DOHH2 (cell line): ENCODE measurements at regions not wholly inside any gene's neighbourhood (a gene's known extent, or its start where the extent isn't known, plus 50 kb on each side); places are given as distances from the start of the nearest gene placed in this dataset.

ENCODE experiments used
- H3F3A ChIP-seq: fragments of 200-600 bp; sonication (generic), shearing (Covaris generic); 2 replicates; pipeline ENCODE4 v1.6.0; 2016; ENCODE audit warnings: antibody characterized with exemption, mild to moderate bottlenecking; ENCODE audit not compliant: control insufficient read depth, insufficient read depth
- H3K27ac ChIP-seq: fragments of 200-600 bp; sonication (generic); 2 replicates; pipeline ENCODE4 v1.5.1; 2014; ENCODE audit warnings: low read depth, mild to moderate bottlenecking, low read length, moderate library complexity
- H3K27me3 ChIP-seq: fragments of 200-600 bp; sonication (generic); 2 replicates; pipeline ENCODE4 v1.6.1; 2014; ENCODE audit warnings: mild to moderate bottlenecking, low read length, mixed read lengths; ENCODE audit not compliant: control insufficient read depth
- H3K36me3 ChIP-seq: fragments of 200-600 bp; sonication (generic); 2 replicates; pipeline ENCODE4 v1.6.1; 2014; ENCODE audit warnings: mild to moderate bottlenecking, low read length, moderate library complexity, mixed read lengths; ENCODE audit not compliant: control insufficient read depth
- H3K4me1 ChIP-seq: fragments of 200-600 bp; sonication (generic); 2 replicates; pipeline ENCODE4 v1.6.1; 2014; ENCODE audit warnings: mild to moderate bottlenecking, low read length, mixed read lengths; ENCODE audit not compliant: control insufficient read depth
- H3K4me2 ChIP-seq: fragments of 200-600 bp; sonication (generic); 2 replicates; pipeline ENCODE4 v1.6.0; 2014; ENCODE audit warnings: mild to moderate bottlenecking, low read length, moderate library complexity
- H3K4me3 ChIP-seq: fragments of 200-600 bp; sonication (generic); 2 replicates; pipeline ENCODE4 v1.5.1; 2014; ENCODE audit warnings: mild to moderate bottlenecking, low read length, mixed read lengths
- H3K79me2 ChIP-seq: fragments of 200-600 bp; sonication (generic); 2 replicates; pipeline ENCODE4 v1.6.1; 2014; ENCODE audit warnings: mild to moderate bottlenecking, low read length, mixed read lengths; ENCODE audit not compliant: control insufficient read depth
- H3K9me2 ChIP-seq: fragments of 200-600 bp; sonication (generic); replicated peaks from 2 replicates; pipeline ENCODE4 v1.6.1; 2014; ENCODE audit warnings: mild to moderate bottlenecking, low read length, mixed read lengths; ENCODE audit not compliant: control insufficient read depth
- H3K9me3 ChIP-seq: fragments of 200-600 bp; sonication (generic); 2 replicates; pipeline ENCODE4 v1.6.1; 2014; ENCODE audit warnings: antibody characterized with exemption, low read length, mixed read lengths; ENCODE audit not compliant: control insufficient read depth, insufficient read depth
- H4K20me1 ChIP-seq: fragments of 200-600 bp; sonication (generic); 2 replicates; pipeline ENCODE4 v1.6.0; 2014; ENCODE audit warnings: low read depth, mild to moderate bottlenecking, antibody characterized with exemption, low read length, moderate library complexity; ENCODE audit not compliant: control insufficient read depth, insufficient read depth
- EZH2phosphoT487 ChIP-seq: fragments of 200-600 bp; sonication (generic); IDR thresholded peaks from 2 replicates; pipeline ENCODE4 v1.6.1; 2017; ENCODE audit warnings: borderline replicate concordance, mild to moderate bottlenecking, antibody characterized with exemption, low read length, moderate library complexity, mixed read lengths
- TF ChIP-seq, protein P1 (sequence below): fragments of 200-600 bp; sonication (generic); IDR thresholded peaks from one replicate; pipeline ENCODE4 v1.5.1; 2014; ENCODE audit warnings: antibody characterized with exemption, mild to moderate bottlenecking, low read depth, low read length; ENCODE audit not compliant: poor library complexity, severe bottlenecking

DNA sequence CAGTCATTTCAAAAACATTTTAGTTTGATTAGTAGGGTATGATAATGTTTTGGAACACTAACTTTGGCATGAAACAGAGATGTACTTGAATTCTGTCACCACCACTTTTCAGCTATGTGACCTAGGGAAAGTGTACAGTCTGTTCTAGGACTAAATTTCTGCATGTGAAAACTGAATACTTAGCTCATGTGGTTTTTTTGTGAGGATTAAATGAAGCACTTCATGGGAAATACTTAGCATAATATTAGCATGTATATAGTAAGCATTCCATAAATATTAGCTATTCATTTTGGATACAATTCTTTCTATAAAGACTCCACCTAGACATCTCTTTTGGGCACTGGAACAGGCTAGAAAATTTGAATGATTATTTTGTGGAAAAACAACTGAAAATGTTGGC is 1379.4 kb downstream of the RPA4 start:
- Histone ChIP-seq H3K9me3 (no peaks in the 10 kb centered on the region), H3K4me3 (no peak overlapping the region)

DNA sequence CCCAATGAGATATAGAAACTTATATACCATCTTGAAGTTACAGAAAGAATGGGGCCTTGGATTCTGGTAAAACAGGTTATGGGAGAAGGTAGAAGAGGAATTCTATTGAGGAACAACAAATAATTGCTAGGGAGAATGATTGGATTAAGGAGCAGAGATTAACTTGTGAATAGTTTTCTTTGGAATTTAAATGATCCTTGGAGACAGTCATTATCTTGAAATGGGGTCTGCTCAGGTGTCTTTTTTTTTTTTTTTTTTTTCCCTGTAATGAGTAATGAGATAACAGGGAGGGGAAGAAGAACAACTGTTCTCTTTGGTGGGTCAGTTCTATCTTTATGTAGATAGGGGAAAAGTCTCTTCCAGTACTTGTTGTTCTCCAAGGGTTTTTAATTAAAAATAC is 1406.0 kb downstream of the RPA4 start:
- Histone ChIP-seq H3K27ac (no peak overlapping the region), H3K36me3 (no peaks in the 10 kb centered on the region), H3K4me3 (no peak overlapping the region), H3F3A (no peaks in the 10 kb centered on the region), H3K4me2 (no peak overlapping the region), H3K27me3 (no peaks in the 10 kb centered on the region), H3K79me2 (no peaks in the 10 kb centered on the region), H3K9me3 (no peaks in the 10 kb centered on the region), H3K4me1 (no peaks in the 10 kb centered on the region), H3K9me2 (no peaks in the 10 kb centered on the region), H4K20me1 (no peaks in the 10 kb centered on the region)
- TF ChIP-seq, protein P1, sequence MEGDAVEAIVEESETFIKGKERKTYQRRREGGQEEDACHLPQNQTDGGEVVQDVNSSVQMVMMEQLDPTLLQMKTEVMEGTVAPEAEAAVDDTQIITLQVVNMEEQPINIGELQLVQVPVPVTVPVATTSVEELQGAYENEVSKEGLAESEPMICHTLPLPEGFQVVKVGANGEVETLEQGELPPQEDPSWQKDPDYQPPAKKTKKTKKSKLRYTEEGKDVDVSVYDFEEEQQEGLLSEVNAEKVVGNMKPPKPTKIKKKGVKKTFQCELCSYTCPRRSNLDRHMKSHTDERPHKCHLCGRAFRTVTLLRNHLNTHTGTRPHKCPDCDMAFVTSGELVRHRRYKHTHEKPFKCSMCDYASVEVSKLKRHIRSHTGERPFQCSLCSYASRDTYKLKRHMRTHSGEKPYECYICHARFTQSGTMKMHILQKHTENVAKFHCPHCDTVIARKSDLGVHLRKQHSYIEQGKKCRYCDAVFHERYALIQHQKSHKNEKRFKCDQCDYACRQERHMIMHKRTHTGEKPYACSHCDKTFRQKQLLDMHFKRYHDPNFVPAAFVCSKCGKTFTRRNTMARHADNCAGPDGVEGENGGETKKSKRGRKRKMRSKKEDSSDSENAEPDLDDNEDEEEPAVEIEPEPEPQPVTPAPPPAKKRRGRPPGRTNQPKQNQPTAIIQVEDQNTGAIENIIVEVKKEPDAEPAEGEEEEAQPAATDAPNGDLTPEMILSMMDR: no peak
- no peak for TF ChIP-seq EZH2phosphoT487

More for the DNA sequence above, 1379.4 kb downstream of the RPA4 start:
- no peaks in the 10 kb centered on the region for H4K20me1 ChIP-seq
- TF ChIP-seq EZH2phosphoT487: no peak
- TF ChIP-seq, protein P1: no peak
- H3K27ac ChIP-seq: no peak overlapping the region
- no peaks in the 10 kb centered on the region for H3K27me3 ChIP-seq
- no peaks in the 10 kb centered on the region for H3K79me2 ChIP-seq
- no peaks in the 10 kb centered on the region for H3K4me1 ChIP-seq
- no peak overlapping the region for H3K4me2 ChIP-seq
- H3K9me2 ChIP-seq: no peaks in the 10 kb centered on the region
- H3K36me3 ChIP-seq: no peaks in the 10 kb centered on the region
- H3F3A ChIP-seq: no peaks in the 10 kb centered on the region

DNA sequence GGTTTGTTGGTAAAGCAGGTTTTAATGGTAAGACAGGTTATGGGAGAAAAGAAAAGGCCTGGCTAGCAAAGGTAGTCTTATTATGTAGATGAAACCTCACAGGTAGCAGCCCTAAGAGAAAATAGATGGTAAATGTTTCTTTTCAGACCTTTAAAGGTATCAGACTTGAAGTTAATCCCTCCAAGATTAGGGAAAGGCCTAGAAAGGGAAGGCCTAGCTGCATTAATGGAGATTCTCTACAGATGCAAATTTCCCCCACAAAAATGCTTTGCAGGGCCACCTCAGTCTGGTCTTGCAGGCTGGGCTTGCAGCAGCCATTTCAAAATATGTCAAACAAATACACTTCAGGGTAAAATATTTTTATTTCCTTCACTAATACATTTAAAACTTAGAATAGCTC is 1410.6 kb downstream of the RPA4 start:
- Histone ChIP-seq H3K79me2 (no peaks in the 10 kb centered on the region), H3K9me3 (no peaks in the 10 kb centered on the region), H3K9me2 (no peaks in the 10 kb centered on the region), H3F3A (no peaks in the 10 kb centered on the region), H3K27me3 (no peaks in the 10 kb centered on the region), H3K27ac (no peak overlapping the region), H3K4me2 (no peak overlapping the region), H3K36me3 (no peaks in the 10 kb centered on the region), H4K20me1 (no peaks in the 10 kb centered on the region), H3K4me3 (no peak overlapping the region), H3K4me1 (no peaks in the 10 kb centered on the region)
- TF ChIP-seq EZH2phosphoT487: no peak
- TF ChIP-seq, protein P1: no peak

DNA sequence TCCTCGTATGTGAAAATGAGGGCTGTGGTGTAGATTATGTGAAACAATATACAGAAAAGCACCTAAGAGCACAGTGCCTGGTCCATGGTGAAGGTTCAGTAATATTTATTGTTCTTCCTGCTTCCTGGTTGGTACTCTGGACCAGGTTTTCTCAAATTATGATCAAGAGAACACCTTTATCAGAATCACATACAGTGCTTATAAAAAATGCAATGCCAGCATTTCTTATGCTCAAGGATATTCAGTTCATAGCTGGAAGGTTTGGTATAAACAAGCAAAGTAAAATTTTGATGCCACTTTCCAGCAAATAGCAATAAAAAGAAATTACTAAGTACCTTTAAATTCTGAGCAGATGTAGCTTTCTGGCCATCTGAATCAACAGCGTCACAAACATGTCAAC is 1412.4 kb downstream of the RPA4 start:
- no peaks in the 10 kb centered on the region for H3K9me3 ChIP-seq
- TF ChIP-seq EZH2phosphoT487: no peak
- TF ChIP-seq, protein P1: no peak

More for the DNA sequence above, 1412.4 kb downstream of the RPA4 start:
- Histone ChIP-seq H3K36me3 (no peaks in the 10 kb centered on the region), H3K79me2 (no peaks in the 10 kb centered on the region), H3K27ac (no peak overlapping the region), H3K4me2 (no peak overlapping the region), H3K27me3 (no peaks in the 10 kb centered on the region), H3F3A (no peaks in the 10 kb centered on the region), H3K4me3 (no peak overlapping the region), H3K4me1 (no peaks in the 10 kb centered on the region), H3K9me2 (no peaks in the 10 kb centered on the region), H4K20me1 (no peaks in the 10 kb centered on the region)
